ENCODE measurements at regions not wholly inside any gene's neighbourhood (a gene's known extent, or its start where the extent isn't known, plus 50 kb on each side); places are given as distances from the start of the nearest gene placed in this dataset.
A peak's percentile ranks its signal among the peaks of the same experiment; 100 is the strongest.

DNA sequence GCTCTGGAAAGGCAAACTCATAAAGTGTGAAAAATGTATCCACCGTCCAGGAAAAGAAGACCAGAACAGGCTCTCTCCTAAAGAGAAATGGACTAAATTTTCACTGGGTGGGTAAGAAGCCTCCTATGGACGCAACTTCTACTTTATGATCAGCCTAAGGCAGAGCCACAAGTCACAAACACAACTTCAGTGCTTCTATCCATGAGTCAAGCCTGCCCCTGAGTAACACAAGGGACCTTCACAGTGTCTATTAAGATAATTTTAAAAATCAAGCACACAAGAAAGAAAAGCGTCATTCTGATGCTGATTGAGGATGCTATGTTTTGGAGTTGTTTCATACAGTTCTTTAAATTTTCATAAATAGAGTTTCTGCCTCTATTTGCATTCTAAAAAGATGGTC lies 601.7 kb upstream of the ARID1B start:
- DNase-seq = no peak

- no peak for DNase-seq
These were observed 602.9 kb upstream of the ARID1B start for GRCh38 chr6:156174031-156174890.

GRCh38 chr6:156169371-156169770 lies 607.8 kb upstream of the ARID1B start:
- no peak for DNase-seq

- no peak for DNase-seq
These were observed 609.5 kb upstream of the ARID1B start for GRCh38 chr6:156167625-156168071.

DNA sequence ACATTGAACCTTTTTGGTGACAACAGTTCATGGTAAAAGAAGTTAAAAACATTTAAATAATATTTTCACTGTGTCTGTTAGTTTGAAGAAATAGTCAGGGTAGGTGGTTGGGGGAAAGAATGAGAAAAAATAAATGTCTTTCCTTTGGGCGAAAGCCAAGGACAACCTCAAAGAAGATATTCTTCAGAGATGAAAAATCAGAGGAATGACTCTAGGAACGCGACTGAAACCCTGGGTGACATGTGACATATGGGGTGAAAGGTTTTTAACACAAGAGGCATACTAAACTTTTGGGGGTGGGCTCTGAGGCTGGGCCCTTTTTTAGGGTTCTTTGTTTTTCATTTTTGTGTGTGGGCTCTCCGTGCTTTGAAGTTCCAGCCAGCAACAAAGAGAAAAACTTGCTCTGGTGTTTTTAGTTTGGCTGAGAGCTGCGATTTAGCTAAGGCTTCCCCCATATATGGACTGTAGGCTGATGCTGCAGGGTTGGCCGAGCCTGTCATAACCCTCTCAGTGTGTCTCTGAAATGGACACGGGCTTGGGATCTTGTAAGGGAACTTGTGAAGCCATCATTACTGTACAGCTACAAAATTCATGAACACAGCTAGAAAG lies 610.1 kb upstream of the ARID1B start:
- no peak for DNase-seq

DNA sequence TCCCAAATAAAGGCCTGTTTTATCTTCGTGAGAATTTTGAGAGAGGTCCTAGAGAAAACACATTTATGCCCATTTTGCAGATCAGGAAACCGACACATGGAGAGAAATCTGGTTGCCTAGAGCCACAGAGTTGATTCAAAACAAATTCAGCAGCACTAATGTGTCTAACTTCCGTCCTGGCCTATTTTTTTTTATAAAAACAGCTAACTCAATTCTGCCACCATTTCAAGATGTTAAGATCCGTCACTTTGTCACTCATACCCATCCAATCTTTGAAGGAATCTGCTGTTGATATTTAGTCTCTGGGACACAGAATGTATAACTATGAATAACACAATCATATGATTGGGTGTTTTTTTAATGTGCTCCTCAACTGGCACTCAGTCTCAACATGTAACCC lies 611.1 kb upstream of the ARID1B start:
- no peak for DNase-seq

GRCh38 chr6:156164701-156165452 lies 612.3 kb upstream of the ARID1B start:
- no peak for DNase-seq

DNA sequence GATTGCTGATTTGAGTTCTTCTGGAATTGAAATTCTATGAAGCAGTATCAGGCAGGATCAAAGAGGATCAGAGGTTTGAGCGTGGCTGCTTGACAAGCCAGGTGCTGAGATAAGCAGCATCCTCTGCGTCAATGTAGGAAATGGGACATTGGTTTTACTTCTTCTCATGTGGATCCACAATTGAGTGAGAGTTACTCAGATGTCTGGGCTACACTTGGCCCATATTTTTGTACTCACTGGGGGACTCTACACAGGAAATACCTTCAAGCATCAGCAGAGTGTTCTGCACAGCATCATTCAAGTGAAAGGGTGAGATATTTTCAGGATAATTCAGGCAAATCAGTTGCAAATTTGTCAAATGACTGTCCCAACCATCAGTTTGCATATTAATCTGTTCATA lies 613.9 kb upstream of the ARID1B start:
- no peak for DNase-seq

DNA sequence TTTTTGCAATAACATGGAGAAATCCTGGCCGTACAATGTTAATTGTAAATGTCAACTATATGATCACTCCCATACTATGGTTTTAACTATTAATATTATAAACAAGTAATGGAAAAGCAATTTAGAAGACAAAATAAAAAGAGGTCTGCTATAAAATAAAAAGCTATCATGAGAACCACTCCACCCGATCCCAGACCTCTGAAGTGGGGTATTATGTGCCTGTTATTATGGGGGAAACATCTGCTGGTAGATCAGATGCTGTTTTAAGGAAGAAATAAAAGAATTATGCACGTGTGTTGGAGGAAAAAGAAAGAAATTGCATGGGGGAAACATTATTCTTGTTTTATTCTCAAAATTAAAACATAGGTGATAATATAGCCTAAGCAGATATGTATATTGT lies 615.7 kb upstream of the ARID1B start:
- no peak for DNase-seq

DNA sequence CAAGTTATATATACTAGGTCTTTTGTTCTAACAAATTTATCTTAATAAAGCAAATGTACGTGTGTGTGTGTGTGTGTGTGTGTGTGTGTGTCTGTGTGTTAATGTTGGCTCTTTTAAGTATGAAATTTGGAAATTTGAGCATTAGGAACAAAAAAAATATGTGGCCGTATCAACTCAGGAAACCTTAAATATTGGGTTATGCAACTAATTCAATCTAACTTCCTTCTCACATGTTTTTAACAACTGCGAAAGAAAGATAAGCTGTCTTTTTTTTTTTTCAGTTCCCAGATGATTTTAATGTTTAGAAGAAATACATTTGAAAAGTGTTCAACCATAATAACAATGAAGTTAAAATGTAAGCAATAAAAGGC lies 616.4 kb upstream of the ARID1B start:
- DNase-seq = no peak

DNA sequence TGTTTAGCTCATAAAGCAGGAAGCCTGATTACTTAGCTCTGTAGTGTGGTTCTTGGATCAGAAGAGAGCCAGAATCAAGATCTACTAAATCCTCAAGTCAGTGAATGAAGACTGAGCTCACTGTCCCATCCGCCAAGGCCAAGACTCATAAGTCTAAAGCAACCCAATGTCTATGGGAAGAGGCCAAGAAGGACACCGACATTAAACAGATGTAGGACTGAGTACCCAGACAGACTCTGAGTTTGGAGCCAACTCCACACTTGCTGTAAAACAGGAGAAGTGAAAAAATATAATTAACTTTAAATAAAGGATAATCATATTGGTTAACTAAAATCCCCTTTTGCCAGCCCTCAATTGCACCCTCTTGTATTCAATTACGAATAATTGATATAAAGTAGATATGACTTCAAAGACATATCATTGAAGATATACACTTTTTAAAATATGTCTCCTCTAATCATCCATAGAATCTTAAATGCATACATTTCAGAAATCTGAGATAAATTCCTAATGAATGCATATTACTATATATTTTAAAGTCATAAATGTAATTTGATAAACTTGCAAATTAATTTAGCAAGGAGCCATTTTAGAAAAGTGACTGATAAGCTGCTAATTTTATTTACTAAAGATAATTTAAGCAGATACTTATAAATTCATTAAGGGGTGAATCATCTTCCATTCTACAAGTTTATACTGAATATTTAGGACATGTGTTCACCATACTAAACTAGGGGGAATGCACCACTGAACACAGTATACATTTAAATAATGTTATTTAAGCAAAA lies 617.0 kb upstream of the ARID1B start:
- no peak for DNase-seq

DNA sequence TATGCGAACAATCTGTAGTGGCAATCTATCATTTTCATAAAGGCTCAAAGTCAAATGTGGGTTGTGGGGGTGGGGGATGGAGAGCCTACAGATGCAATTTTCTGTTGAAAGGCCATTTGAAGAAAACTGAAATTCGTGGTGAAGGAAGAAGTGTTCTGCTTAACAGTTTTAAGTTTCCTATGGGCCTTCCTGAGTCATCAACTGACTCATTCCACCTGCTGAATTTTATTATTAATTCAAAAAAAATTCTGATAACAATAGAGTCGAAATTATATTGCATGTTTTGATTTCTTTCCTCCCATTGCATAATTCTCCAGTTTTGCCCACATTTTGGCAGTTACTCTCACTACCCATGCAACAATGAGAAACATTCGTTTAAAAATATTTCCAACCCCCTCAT lies 622.3 kb upstream of the ARID1B start:
- DNase-seq = no peak

- no peak for DNase-seq
These were observed 626.8 kb upstream of the ARID1B start for GRCh38 chr6:156150391-156150790.

GRCh38 chr6:156146891-156147290 lies 630.3 kb upstream of the ARID1B start:
- DNase-seq = no peak

- DNase-seq = no peak
These were observed 645.8 kb upstream of the ARID1B start for GRCh38 chr6:156131221-156131903.

- no peak for DNase-seq
These were observed 650.6 kb upstream of the ARID1B start for GRCh38 chr6:156126535-156126934.

GRCh38 chr6:156125844-156126243 lies 651.3 kb upstream of the ARID1B start:
- DNase-seq = no peak

- no peak for DNase-seq
These were observed 653.4 kb upstream of the ARID1B start for GRCh38 chr6:156123731-156124130.

- no peak for DNase-seq
These were observed 655.2 kb upstream of the ARID1B start for GRCh38 chr6:156121973-156122372.

GRCh38 chr6:156114541-156114940 lies 658.9 kb upstream of the NOX3 start:
- DNase-seq = no peak

- DNase-seq = no peak
These were observed 658.0 kb upstream of the NOX3 start for GRCh38 chr6:156113631-156114030.

- peak; percentile 31 for DNase-seq
These were observed 656.3 kb upstream of the NOX3 start for GRCh38 chr6:156111913-156112312.

Data from NCI-H1694 (cell line).